G401.6 (cell line): ENCODE measurements at regions not wholly inside any gene's neighbourhood (a gene's known extent, or its start where the extent isn't known, plus 50 kb on each side); places are given as distances from the start of the nearest gene placed in this dataset.
A peak's percentile ranks its signal among the peaks of the same experiment; 100 is the strongest.
"Not testable (repeated sequence)": the region's sequence is repeated elsewhere in the genome, so short reads cannot be mapped to it uniquely, and the experiment has no call there.

Source experiments
- FAIRE-seq: peaks from 2 replicates; lab custom pipeline; 2012; peaks lifted over from hg19 to GRCh38; lab: Jason Lieb, UNC

DNA sequence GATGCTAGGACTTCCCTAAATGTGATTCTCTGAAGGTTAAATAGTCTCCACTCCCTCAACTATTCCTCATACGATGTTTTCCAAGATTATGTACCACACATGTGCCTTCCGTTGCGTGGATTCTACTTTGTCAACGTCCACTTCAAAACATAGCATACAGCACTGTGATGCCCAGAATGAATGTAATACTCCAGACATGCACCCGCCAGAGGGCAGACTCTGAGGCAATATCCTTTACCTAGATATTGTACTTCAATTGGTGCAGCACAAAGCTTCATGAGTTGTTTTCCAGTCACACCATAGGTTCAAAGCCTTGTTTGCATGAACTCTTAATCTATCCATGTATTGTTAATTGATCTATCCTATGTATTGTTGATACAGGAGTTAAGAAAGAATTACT lies 201.0 kb upstream of the NABP1 start:
- FAIRE-seq: no peak

GRCh38 chr2:191478799-191479679 lies 198.9 kb upstream of the NABP1 start:
- FAIRE-seq: no peak

- FAIRE-seq: no peak
Observed at GRCh38 chr2:191479680-191480023, 198.3 kb upstream of the NABP1 start.

DNA sequence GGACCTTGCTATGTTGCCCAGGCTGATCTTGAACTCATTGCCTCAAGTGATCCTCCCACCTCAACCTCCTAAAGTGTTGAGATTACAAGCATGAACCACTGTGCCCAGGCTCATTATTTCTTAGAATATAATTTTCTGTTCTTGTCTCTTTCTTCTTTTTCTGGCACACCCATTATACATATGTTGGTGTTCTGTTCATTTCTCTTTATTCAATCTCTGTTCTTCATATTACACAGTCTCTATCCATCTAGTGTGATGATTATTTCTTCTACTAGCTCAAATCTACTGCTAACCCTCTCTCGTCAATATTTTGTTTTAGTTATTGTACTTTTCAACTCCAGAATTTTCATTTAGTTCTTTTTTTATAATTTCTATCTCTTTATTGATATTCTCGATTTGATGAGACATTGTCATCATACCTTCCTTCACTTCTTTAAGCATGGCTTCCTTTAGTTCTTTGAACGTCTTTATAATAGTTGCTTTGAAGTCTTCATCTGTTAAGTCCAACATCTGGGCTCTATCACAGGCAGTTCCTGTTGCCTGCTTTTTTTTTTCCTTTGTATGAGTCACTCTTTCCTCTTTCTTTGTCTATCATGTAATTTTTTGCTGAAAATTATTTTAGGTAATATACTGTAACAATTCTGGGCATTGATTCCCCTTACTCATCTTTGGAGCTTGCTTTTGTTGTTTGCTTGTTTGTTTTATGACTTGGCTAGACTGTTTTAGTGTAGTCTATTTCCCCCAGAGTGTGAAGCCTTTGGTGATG lies 196.4 kb upstream of the NABP1 start:
- FAIRE-seq: no peak

GRCh38 chr2:191483117-191483516 lies 194.8 kb upstream of the NABP1 start:
- no peak for FAIRE-seq

DNA sequence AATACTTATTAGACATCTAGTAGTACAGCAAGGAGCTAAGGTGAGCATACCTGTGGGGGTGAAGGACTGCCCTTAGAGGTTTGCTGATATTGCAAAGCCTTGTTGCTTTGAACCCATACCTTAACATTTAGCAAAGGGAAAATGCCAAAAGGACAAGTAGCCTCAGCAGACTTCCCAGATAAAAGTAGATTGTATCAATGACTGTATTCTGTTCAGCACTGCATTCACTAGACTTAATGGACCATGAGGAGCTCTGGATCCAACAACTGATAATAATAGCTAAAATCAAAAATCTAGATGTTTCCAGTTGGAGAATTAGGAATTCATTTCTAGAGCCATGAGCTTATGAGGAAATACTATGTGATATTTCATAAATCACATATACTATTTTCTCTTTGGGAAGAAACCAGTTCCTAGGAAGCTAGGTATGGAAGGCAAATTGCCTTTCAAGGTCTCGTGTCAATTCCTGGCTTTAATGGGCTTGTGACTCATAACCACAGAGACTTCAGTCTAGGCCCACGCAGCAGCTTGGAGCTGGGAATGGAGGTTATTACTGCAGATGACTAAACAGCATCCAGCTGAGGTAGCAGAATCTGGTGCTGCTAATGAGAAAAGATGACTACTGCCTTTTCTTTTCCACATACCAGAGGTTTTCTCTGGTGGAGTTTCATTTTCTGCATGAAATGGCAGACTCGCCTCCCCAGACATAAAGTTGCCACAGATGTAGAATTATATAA lies 191.2 kb upstream of the NABP1 start:
- FAIRE-seq: no peak

DNA sequence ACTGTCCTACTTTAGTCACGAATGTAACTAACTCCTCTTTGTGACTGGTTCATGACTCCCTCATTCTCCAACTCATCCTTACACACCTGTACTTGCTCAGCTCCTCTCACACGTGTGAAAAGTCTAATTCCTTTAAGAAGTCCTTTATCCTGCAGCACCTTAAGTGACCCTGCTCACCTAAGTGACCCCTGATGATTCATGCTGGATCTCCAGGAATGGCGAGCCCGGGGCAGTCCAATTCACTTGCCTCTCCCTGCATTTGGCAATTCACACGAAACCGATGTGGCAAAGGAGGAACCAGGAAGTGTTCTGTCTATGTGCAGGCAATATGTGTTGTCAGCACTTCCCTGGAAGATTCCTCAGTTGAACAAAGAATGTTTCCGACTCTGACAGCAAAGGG lies 189.8 kb upstream of the NABP1 start:
- no peak for FAIRE-seq

- FAIRE-seq: no peak
Observed at GRCh38 chr2:191489177-191489576, 188.8 kb upstream of the NABP1 start.

DNA sequence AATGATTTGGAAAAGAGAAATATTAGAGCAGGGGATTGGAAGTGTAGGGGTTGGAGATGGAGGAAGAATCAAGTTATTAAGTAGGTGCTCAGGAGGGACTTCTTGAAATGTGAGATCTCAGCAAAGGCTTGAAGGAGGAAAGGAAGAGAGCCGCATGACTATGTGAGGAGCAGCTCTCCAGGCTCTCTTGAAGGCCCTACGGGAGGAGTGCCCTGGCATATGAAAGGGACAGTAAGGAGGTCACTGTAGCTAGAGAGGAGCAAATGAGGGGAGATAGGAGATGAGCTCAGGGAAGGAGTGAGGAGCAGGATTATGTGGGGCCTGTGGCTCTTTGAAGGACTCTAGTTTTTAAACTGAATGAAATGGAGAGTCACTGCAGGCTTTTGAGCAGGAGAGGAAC lies 181.1 kb upstream of the NABP1 start:
- FAIRE-seq: no peak

- no peak for FAIRE-seq
Observed at GRCh38 chr2:191497822-191498221, 180.1 kb upstream of the NABP1 start.

DNA sequence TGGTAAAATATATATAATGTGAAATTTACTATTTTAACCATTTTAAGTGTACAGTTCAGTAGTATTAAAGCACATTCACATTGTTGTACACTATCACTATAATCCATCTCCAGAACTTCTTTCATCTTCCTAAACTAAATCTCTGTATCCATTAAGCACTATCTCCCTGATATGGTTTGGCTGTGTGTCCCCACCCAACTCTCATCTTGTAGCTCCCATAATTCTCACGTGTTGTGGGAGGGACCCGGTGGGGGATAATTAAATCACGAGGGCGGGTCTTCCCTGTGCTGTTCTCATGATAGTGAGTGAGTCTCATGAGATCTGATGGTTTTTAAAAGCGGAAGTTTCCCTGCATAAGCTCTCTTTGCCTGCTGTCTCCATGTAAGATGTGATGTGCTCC lies 178.9 kb upstream of the NABP1 start:
- no peak for FAIRE-seq

GRCh38 chr2:191499874-191500565 lies 177.9 kb upstream of the NABP1 start:
- no peak for FAIRE-seq

- no peak for FAIRE-seq
Observed at GRCh38 chr2:191500566-191500883, 177.4 kb upstream of the NABP1 start.

DNA sequence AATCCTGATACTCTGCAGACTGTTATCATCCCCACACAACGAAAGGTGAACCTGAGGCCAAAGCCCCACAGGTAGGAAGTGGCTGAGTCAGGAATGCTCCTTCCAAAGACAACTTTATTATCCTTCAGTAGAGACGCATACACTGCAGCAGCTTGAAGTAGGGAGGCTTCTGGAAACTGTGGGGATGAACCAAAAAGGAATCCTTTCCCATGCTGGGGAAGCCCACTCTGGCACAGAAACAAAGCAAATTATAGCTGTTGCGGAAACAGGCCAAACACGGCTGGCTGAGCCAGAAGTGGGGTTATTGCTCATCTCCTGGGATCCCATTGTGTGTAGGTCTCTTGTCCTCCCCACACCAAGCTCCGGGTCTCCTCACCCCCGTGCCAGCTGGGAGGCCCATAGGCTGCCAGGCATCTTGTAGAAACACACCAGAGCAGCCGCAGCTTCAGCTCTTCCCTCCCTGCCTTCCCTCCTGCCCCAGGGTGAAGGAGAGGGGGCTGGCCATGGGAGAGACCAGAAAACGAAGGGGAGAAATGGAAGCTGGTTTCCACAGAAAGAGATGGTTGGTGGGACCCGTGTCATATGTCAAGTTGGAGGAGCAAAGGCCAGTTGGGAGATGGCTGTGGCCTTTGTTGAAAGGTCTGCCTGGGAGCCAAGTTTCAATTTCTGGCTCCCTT lies 176.9 kb upstream of the NABP1 start:
- no peak for FAIRE-seq

GRCh38 chr2:191501561-191502168 lies 176.3 kb upstream of the NABP1 start:
- peak; percentile 15 for FAIRE-seq

- FAIRE-seq: no peak
Observed at GRCh38 chr2:191506515-191506914, 171.4 kb upstream of the NABP1 start.

DNA sequence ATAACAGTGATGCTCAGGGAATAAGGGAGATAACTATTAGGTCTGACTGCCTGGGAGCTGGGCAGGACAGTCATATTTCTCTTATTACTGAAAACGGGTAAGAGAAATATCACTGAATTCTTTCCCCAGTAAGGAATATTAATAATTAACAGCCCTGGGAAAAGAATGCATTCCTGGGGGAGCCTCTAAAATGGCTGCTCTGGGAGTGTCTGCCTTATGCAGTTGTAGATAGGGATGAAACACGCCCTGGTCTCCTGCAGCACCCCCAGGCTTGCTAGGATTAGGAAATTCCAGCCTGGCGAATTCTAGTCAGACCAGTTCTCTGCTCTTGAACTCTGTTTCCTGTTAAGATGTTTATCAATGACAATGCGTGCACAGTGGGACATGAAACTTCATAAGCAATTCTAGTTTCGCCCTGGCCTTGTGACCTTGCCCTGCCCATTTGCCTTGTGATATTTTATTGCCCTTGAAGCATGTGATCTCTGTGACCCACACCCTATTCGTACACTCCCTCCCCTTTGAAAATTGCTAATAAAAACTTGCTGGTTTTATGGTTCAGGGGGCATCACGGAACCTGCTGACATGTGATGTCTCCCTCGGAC lies 170.6 kb upstream of the NABP1 start:
- FAIRE-seq: not testable (repeated sequence)

DNA sequence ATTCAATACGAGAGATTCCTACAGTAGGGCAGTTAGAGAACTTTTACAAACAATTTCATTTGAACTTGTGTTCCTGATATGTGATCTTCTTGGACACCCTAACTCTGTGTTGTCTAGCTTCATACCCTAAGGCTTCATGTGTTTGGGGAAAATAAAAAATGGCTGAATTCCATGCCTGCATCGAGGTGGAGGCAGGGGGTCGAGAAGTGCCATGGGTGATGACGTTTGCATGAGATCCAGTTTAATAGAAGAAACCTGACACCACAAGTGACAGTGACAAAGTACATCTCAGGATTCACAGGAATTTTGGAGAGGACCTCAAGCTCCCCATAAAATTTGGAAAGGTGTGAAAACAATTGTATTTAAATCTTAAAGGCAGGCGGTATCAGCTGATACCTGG lies 169.2 kb upstream of the NABP1 start:
- no peak for FAIRE-seq

- no peak for FAIRE-seq
Observed at GRCh38 chr2:191512216-191512835, 165.6 kb upstream of the NABP1 start.

DNA sequence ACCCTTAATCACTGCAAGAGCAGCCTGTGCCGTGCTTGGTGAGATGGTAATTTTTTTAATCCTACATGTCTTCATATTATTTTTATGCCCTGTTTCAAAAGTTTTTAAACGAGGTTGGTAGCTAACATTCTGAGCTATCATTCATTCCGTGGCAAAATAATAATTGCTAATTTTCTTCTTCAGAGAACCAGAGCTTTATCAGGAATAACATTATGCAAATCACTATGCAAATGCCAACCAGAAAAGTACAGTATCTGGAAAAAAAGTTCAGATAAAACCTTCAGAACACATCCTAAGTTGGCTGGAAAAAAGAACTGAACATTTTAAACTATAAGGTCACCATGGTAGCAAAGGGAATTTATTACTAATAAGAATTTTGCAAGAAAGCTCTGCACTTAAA lies 165.1 kb upstream of the NABP1 start:
- no peak for FAIRE-seq

GRCh38 chr2:191514613-191515012 lies 163.3 kb upstream of the NABP1 start:
- FAIRE-seq: no peak
